GM23338 (cell line): ENCODE measurements at regions not wholly inside any gene's neighbourhood (a gene's known extent, or its start where the extent isn't known, plus 50 kb on each side); places are given as distances from the start of the nearest gene placed in this dataset.

Experiments
- CREB1 ChIP-seq: fragments of 250-450 bp; sonication (Bioruptor Pico); IDR thresholded peaks from 2 replicates; pipeline ENCODE4 v1.5.0; 2020; ENCODE audit warnings: low read depth, mild to moderate bottlenecking, moderate library complexity
- EZH2 ChIP-seq: fragments of 200-600 bp; sonication (generic); IDR thresholded peaks from one replicate; pipeline ENCODE4 v1.8.0; 2017; ENCODE audit warnings: antibody characterized with exemption, mild to moderate bottlenecking, low read depth; ENCODE audit not compliant: unreplicated experiment
- EZH2phosphoT487 ChIP-seq: fragments of 200-600 bp; sonication (generic); IDR thresholded peaks from one replicate; pipeline ENCODE4 v1.8.1; 2018; ENCODE audit warnings: antibody characterized with exemption; ENCODE audit not compliant: unreplicated experiment
- JUNB ChIP-seq: IDR thresholded peaks from one replicate; pipeline ENCODE4 v1.6.1; 2016; ENCODE audit warnings: antibody characterized with exemption; ENCODE audit not compliant: unreplicated experiment
- NANOG ChIP-seq: IDR thresholded peaks from 2 replicates; pipeline ENCODE4 v1.6.1; 2016; ENCODE audit warnings: antibody characterized with exemption, borderline replicate concordance
- POLR2AphosphoS5 ChIP-seq: IDR thresholded peaks from 2 replicates; pipeline ENCODE4 v1.6.1; 2016; ENCODE audit warnings: antibody characterized with exemption, low read depth
- STAT1 ChIP-seq: IDR thresholded peaks from one replicate; pipeline ENCODE4 v1.6.1; 2016; ENCODE audit warnings: antibody characterized with exemption; ENCODE audit not compliant: unreplicated experiment
- ZNF114 ChIP-seq: fragments of 250-450 bp; sonication (Bioruptor Pico); IDR thresholded peaks from 2 replicates; pipeline ENCODE4 v1.5.0; 2020; ENCODE audit warnings: mild to moderate bottlenecking, moderate library complexity
- ZNF331 ChIP-seq: fragments of 250-450 bp; sonication (Bioruptor Pico); IDR thresholded peaks from 2 replicates; pipeline ENCODE4 v1.5.0; 2020; ENCODE audit warnings: low read depth, mild to moderate bottlenecking, moderate library complexity
- TF ChIP-seq, protein P1 (sequence below), 2 experiments: fragments of 200-600 bp in 1 of 2; sonication (generic) in 1 of 2; conservative IDR thresholded peaks; 2 replicates each; pipeline versions ENCODE4 v1.5.1 to v1.6.1; 2016 to 2017; ENCODE audit warnings: antibody characterized with exemption in 2 of 2, low read depth in 2 of 2, mild to moderate bottlenecking in 2 of 2, moderate library complexity in 1 of 2
- TF ChIP-seq, protein P2 (sequence below): IDR thresholded peaks from one replicate; pipeline ENCODE4 v1.6.1; 2018; ENCODE audit warnings: antibody characterized with exemption; ENCODE audit not compliant: unreplicated experiment
- TF ChIP-seq, protein P3 (sequence below): IDR thresholded peaks from 2 replicates; pipeline ENCODE4 v1.6.1; 2016; ENCODE audit warnings: antibody characterized with exemption
- TF ChIP-seq, protein P4 (sequence below): fragments of 250-450 bp; sonication (Bioruptor Pico); IDR thresholded peaks from 2 replicates; pipeline ENCODE4 v1.5.0; 2020; ENCODE audit warnings: mild to moderate bottlenecking, moderate library complexity

DNA sequence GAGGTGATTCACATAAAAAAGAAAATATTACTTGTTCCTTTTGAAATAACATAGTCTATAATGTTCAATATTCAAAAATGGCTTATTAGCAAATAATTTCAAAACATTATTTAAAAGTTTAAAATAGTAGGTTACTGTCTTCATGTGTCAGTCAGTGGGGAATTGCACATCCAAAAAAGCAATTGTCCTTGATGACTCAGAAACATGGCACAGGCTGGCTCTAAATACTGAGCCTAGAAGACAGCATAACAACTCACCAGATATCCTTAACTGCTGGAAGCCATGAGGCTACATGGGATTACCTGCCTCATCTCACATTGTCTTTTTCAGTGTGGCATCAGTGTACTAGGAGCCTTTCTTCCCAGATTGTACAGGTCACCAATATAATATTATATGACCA, 439.5 kb upstream of the RGMB start:
- TF ChIP-seq, protein P1, sequence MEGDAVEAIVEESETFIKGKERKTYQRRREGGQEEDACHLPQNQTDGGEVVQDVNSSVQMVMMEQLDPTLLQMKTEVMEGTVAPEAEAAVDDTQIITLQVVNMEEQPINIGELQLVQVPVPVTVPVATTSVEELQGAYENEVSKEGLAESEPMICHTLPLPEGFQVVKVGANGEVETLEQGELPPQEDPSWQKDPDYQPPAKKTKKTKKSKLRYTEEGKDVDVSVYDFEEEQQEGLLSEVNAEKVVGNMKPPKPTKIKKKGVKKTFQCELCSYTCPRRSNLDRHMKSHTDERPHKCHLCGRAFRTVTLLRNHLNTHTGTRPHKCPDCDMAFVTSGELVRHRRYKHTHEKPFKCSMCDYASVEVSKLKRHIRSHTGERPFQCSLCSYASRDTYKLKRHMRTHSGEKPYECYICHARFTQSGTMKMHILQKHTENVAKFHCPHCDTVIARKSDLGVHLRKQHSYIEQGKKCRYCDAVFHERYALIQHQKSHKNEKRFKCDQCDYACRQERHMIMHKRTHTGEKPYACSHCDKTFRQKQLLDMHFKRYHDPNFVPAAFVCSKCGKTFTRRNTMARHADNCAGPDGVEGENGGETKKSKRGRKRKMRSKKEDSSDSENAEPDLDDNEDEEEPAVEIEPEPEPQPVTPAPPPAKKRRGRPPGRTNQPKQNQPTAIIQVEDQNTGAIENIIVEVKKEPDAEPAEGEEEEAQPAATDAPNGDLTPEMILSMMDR (conservative IDR thresholded peaks at IDR 0.05; ENCODE audit: low read depth in 2 of 2): no peak
- no peak for TF ChIP-seq EZH2
- TF ChIP-seq POLR2AphosphoS5: no peak
- no peak for TF ChIP-seq ZNF331
- TF ChIP-seq EZH2phosphoT487: no peak
- TF ChIP-seq CREB1 (CRISPR knock-in tag): no peak
- no peak for TF ChIP-seq JUNB
- TF ChIP-seq, protein P2, sequence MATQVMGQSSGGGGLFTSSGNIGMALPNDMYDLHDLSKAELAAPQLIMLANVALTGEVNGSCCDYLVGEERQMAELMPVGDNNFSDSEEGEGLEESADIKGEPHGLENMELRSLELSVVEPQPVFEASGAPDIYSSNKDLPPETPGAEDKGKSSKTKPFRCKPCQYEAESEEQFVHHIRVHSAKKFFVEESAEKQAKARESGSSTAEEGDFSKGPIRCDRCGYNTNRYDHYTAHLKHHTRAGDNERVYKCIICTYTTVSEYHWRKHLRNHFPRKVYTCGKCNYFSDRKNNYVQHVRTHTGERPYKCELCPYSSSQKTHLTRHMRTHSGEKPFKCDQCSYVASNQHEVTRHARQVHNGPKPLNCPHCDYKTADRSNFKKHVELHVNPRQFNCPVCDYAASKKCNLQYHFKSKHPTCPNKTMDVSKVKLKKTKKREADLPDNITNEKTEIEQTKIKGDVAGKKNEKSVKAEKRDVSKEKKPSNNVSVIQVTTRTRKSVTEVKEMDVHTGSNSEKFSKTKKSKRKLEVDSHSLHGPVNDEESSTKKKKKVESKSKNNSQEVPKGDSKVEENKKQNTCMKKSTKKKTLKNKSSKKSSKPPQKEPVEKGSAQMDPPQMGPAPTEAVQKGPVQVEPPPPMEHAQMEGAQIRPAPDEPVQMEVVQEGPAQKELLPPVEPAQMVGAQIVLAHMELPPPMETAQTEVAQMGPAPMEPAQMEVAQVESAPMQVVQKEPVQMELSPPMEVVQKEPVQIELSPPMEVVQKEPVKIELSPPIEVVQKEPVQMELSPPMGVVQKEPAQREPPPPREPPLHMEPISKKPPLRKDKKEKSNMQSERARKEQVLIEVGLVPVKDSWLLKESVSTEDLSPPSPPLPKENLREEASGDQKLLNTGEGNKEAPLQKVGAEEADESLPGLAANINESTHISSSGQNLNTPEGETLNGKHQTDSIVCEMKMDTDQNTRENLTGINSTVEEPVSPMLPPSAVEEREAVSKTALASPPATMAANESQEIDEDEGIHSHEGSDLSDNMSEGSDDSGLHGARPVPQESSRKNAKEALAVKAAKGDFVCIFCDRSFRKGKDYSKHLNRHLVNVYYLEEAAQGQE: no peak
- no peak for TF ChIP-seq ZNF114 (CRISPR knock-in tag)
- no peak for TF ChIP-seq STAT1
- TF ChIP-seq NANOG: no peak
- TF ChIP-seq, protein P3, sequence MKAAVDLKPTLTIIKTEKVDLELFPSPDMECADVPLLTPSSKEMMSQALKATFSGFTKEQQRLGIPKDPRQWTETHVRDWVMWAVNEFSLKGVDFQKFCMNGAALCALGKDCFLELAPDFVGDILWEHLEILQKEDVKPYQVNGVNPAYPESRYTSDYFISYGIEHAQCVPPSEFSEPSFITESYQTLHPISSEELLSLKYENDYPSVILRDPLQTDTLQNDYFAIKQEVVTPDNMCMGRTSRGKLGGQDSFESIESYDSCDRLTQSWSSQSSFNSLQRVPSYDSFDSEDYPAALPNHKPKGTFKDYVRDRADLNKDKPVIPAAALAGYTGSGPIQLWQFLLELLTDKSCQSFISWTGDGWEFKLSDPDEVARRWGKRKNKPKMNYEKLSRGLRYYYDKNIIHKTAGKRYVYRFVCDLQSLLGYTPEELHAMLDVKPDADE: no peak
- TF ChIP-seq, protein P4, sequence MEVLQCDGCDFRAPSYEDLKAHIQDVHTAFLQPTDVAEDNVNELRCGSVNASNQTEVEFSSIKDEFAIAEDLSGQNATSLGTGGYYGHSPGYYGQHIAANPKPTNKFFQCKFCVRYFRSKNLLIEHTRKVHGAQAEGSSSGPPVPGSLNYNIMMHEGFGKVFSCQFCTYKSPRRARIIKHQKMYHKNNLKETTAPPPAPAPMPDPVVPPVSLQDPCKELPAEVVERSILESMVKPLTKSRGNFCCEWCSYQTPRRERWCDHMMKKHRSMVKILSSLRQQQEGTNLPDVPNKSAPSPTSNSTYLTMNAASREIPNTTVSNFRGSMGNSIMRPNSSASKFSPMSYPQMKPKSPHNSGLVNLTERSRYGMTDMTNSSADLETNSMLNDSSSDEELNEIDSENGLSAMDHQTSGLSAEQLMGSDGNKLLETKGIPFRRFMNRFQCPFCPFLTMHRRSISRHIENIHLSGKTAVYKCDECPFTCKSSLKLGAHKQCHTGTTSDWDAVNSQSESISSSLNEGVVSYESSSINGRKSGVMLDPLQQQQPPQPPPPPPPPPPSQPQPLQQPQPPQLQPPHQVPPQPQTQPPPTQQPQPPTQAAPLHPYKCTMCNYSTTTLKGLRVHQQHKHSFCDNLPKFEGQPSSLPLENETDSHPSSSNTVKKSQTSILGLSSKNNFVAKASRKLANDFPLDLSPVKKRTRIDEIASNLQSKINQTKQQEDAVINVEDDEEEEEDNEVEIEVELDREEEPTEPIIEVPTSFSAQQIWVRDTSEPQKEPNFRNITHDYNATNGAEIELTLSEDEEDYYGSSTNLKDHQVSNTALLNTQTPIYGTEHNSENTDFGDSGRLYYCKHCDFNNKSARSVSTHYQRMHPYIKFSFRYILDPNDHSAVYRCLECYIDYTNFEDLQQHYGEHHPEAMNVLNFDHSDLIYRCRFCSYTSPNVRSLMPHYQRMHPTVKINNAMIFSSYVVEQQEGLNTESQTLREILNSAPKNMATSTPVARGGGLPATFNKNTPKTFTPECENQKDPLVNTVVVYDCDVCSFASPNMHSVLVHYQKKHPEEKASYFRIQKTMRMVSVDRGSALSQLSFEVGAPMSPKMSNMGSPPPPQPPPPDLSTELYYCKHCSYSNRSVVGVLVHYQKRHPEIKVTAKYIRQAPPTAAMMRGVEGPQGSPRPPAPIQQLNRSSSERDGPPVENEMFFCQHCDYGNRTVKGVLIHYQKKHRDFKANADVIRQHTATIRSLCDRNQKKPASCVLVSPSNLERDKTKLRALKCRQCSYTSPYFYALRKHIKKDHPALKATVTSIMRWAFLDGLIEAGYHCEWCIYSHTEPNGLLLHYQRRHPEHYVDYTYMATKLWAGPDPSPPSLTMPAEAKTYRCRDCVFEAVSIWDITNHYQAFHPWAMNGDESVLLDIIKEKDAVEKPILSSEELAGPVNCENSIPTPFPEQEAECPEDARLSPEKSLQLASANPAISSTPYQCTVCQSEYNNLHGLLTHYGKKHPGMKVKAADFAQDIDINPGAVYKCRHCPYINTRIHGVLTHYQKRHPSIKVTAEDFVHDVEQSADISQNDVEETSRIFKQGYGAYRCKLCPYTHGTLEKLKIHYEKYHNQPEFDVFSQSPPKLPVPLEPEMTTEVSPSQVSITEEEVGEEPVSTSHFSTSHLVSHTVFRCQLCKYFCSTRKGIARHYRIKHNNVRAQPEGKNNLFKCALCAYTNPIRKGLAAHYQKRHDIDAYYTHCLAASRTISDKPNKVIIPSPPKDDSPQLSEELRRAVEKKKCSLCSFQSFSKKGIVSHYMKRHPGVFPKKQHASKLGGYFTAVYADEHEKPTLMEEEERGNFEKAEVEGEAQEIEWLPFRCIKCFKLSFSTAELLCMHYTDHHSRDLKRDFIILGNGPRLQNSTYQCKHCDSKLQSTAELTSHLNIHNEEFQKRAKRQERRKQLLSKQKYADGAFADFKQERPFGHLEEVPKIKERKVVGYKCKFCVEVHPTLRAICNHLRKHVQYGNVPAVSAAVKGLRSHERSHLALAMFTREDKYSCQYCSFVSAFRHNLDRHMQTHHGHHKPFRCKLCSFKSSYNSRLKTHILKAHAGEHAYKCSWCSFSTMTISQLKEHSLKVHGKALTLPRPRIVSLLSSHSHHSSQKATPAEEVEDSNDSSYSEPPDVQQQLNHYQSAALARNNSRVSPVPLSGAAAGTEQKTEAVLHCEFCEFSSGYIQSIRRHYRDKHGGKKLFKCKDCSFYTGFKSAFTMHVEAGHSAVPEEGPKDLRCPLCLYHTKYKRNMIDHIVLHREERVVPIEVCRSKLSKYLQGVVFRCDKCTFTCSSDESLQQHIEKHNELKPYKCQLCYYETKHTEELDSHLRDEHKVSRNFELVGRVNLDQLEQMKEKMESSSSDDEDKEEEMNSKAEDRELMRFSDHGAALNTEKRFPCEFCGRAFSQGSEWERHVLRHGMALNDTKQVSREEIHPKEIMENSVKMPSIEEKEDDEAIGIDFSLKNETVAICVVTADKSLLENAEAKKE: no peak
